ENCODE measurements at regions not wholly inside any gene's neighbourhood (a gene's known extent, or its start where the extent isn't known, plus 50 kb on each side); places are given as distances from the start of the nearest gene placed in this dataset.

- TF ChIP-seq POLR2A (IDR thresholded peaks at IDR 0.05; ENCODE audit: low read depth, low read length) (no peak), TAF1 (IDR thresholded peaks at IDR 0.05; ENCODE audit: low read depth, low read length) (no peak)
Observed at GRCh38 chrX:40950546-40950945, 134.7 kb upstream of the USP9X start.
